CD4-positive, CD25-positive, alpha-beta regulatory T cell (primary cell): ENCODE measurements at regions not wholly inside any gene's neighbourhood (a gene's known extent, or its start where the extent isn't known, plus 50 kb on each side); places are given as distances from the start of the nearest gene placed in this dataset.

Experiments
- ATAC-seq, 2 donors: fragments of 150-1000 bp; cut with Tn5 transposase; one replicate each; pipeline ENCODE4 v1.10.0; 2021; ENCODE audit warnings: low read depth in 2 of 2, moderate number of reproducible peaks in 2 of 2, moderate library complexity in 1 of 2
- DNase-seq, 3 donors: peaks; one replicate each; pipeline versions ENCODE4 v3.0.0 to v3.0.0-alpha.2; 2012 to 2022; ENCODE audit warnings: mixed read lengths in 1 of 3
- H3K27ac ChIP-seq: one replicate; pipeline ENCODE4 v1.7.0; 2013; ENCODE audit warnings: mild to moderate bottlenecking, low read length; ENCODE audit not compliant: insufficient read depth, poor library complexity, severe bottlenecking
- H3K27me3 ChIP-seq: one replicate; pipeline ENCODE4 v1.7.0; 2013; ENCODE audit warnings: low read length; ENCODE audit not compliant: control insufficient read depth, insufficient read depth
- H3K36me3 ChIP-seq: one replicate; pipeline ENCODE4 v1.7.0; 2013; ENCODE audit warnings: mild to moderate bottlenecking, low read length, moderate library complexity; ENCODE audit not compliant: control insufficient read depth, insufficient read depth
- H3K4me1 ChIP-seq: 2 replicates; pipeline ENCODE4 v1.7.0; 2013; ENCODE audit warnings: mild to moderate bottlenecking, low read length; ENCODE audit not compliant: insufficient read depth, control insufficient read depth, poor library complexity, severe bottlenecking
- H3K4me3 ChIP-seq: one replicate; pipeline ENCODE4 v1.7.0; 2013; ENCODE audit warnings: low read depth, mild to moderate bottlenecking, low read length, moderate library complexity
- H3K9me3 ChIP-seq, 2 experiments: 1 replicate in 1 of 2; 2 replicates in 1 of 2; pipeline ENCODE4 v1.7.0; 2013; ENCODE audit warnings: low read length in 2 of 2, mild to moderate bottlenecking in 1 of 2, moderate library complexity in 1 of 2; ENCODE audit not compliant: control insufficient read depth in 2 of 2
- H3K27ac Mint-ChIP-seq, 3 donors: one replicate each; pipeline ENCODE4 v1.8.0; 2020 to 2022; ENCODE audit warnings: mild to moderate bottlenecking in 3 of 3, mixed read lengths in 3 of 3, moderate library complexity in 2 of 3
- H3K27me3 Mint-ChIP-seq: one replicate; pipeline ENCODE4 v1.8.0; 2022; ENCODE audit warnings: mild to moderate bottlenecking, mixed read lengths
- H3K36me3 Mint-ChIP-seq: one replicate; pipeline ENCODE4 v1.8.0; 2020; ENCODE audit warnings: mixed read lengths
- H3K4me1 Mint-ChIP-seq, 4 donors: one replicate each; pipeline ENCODE4 v1.8.0; 2020 to 2022; ENCODE audit warnings: mixed read lengths in 4 of 4, mild to moderate bottlenecking in 1 of 4
- H3K4me3 Mint-ChIP-seq, 4 donors: one replicate each; pipeline ENCODE4 v1.8.0; 2020 to 2022; ENCODE audit warnings: mild to moderate bottlenecking in 4 of 4, mixed read lengths in 4 of 4, moderate library complexity in 3 of 4
- H3K9me3 Mint-ChIP-seq, 7 donors: one replicate each; pipeline ENCODE4 v1.8.0; 2020 to 2022; ENCODE audit warnings: mixed read lengths in 7 of 7, mild to moderate bottlenecking in 3 of 7, moderate library complexity in 2 of 7

DNA sequence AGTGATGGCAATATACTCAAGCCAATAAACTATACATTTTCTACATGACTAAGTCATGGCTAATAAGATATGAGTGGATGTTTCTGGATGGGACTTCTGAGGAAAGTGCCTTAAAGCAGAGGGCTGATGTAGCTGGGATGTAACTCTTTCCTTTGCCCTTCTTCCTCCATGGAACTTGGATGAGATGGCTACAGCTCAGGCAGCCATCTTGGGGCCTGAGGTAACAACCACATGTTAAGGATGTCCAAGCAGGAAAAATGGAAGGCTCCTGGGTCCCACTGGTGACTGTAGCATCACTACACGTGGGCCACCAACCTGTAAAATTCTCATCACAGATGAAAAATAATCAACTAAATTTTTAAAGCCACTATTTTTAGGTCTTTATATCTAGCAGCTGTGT, 54.4 kb upstream of the GRIP1 start:
- Histone ChIP-seq H3K27ac (no peak overlapping the region), H3K4me1 (no peaks in the 10 kb centered on the region), H3K4me3 (no peak overlapping the region), H3K9me3 (no peaks in the 10 kb centered on the region), H3K36me3 (no peaks in the 10 kb centered on the region), H3K27me3 (no peaks in the 10 kb centered on the region)
- Mint-ChIP-seq H3K9me3 (peaks cover 0 to 4% (median 0%) of the 10 kb centered on the region in 7 donors), H3K27ac (no peak overlapping the region), H3K4me3 (no peak overlapping the region), H3K27me3 (peaks cover 4% of the 10 kb centered on the region), H3K4me1 (no peaks in the 10 kb centered on the region), H3K36me3 (no peaks in the 10 kb centered on the region)
- DNase-seq (no peak), ATAC-seq (no peak)

DNA sequence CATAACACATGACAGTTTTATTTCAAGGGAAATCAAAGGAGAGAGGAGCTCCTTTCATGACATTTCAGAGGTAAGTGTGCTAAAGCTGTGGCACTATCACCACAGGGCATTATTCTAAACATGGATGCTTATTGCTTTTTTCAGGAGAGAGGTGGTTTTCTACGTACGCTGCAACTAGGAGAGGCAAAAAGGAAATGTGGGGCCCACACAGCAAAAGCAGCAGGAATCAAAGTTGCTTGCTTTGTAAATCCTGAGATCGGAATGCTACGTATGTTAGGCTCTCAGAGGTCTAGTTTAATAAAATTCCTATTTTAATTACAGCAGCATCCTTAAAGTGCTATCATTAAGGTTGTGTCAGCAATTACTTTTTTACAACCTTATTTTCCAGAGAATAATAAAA, 55.0 kb upstream of the GRIP1 start:
- no peak for DNase-seq
- Mint-ChIP-seq H3K4me3 (no peak overlapping the region), H3K36me3 (no peaks in the 10 kb centered on the region), H3K4me1 (no peaks in the 10 kb centered on the region), H3K27me3 (peaks cover 4% of the 10 kb centered on the region), H3K9me3 (peaks cover 0 to 4% (median 0%) of the 10 kb centered on the region in 7 donors), H3K27ac (no peak overlapping the region)
- Histone ChIP-seq H3K27ac (no peak overlapping the region), H3K4me1 (no peaks in the 10 kb centered on the region), H3K27me3 (no peaks in the 10 kb centered on the region), H3K36me3 (no peaks in the 10 kb centered on the region), H3K9me3 (no peaks in the 10 kb centered on the region), H3K4me3 (no peak overlapping the region)
- ATAC-seq: no peak

- ATAC-seq: no peak
- Mint-ChIP-seq H3K4me3 (no peak overlapping the region), H3K4me1 (peaks cover 0 to 2% (median 0%) of the 10 kb centered on the region in 4 donors), H3K27ac (no peak overlapping the region), H3K9me3 (peaks cover 0 to 4% (median 0%) of the 10 kb centered on the region in 7 donors), H3K27me3 (peaks cover 4% of the 10 kb centered on the region), H3K36me3 (no peaks in the 10 kb centered on the region)
- no peak for DNase-seq
- Histone ChIP-seq H3K27ac (no peak overlapping the region), H3K4me3 (no peak overlapping the region), H3K4me1 (no peaks in the 10 kb centered on the region), H3K27me3 (no peaks in the 10 kb centered on the region), H3K36me3 (no peaks in the 10 kb centered on the region), H3K9me3 (no peaks in the 10 kb centered on the region)
Observed at GRCh38 chr12:66735275-66735674, 56.4 kb upstream of the GRIP1 start.

GRCh38 chr12:66736931-66737330, 58.1 kb upstream of the GRIP1 start:
- Histone ChIP-seq H3K4me3 (no peak overlapping the region), H3K27ac (no peak overlapping the region), H3K27me3 (no peaks in the 10 kb centered on the region), H3K9me3 (no peaks in the 10 kb centered on the region), H3K4me1 (no peaks in the 10 kb centered on the region), H3K36me3 (no peaks in the 10 kb centered on the region)
- Mint-ChIP-seq H3K4me3 (no peak overlapping the region), H3K4me1 (peaks cover 0 to 5% (median 2%) of the 10 kb centered on the region in 4 donors), H3K27ac (no peak overlapping the region), H3K36me3 (no peaks in the 10 kb centered on the region), H3K9me3 (peaks cover 0 to 6% (median 0%) of the 10 kb centered on the region in 7 donors), H3K27me3 (peaks cover 3% of the 10 kb centered on the region)
- ATAC-seq: no peak
- DNase-seq: no peak

- ATAC-seq (no peak), DNase-seq (no peak)
- no peaks in the 10 kb centered on the region for H3K27me3 Mint-ChIP-seq
- Histone ChIP-seq H3K27ac (no peak overlapping the region), H3K27me3 (no peaks in the 10 kb centered on the region), H3K36me3 (no peaks in the 10 kb centered on the region), H3K9me3 (no peaks in the 10 kb centered on the region), H3K4me3 (no peak overlapping the region), H3K4me1 (no peaks in the 10 kb centered on the region)
- H3K27ac Mint-ChIP-seq: no peak overlapping the region
- no peaks in the 10 kb centered on the region for H3K36me3 Mint-ChIP-seq
- H3K9me3 Mint-ChIP-seq: peaks cover 0 to 7% (median 0%) of the 10 kb centered on the region in 7 donors
- H3K4me1 Mint-ChIP-seq: peaks cover 0 to 18% (median 7%) of the 10 kb centered on the region in 4 donors
- H3K4me3 Mint-ChIP-seq: no peak overlapping the region
Observed at GRCh38 chr12:66739266-66739665, 60.4 kb upstream of the GRIP1 start.

GRCh38 chr12:66739940-66740651, 61.2 kb upstream of the GRIP1 start:
- peaks cover 0 to 18% (median 7%) of the 10 kb centered on the region in 4 donors for H3K4me1 Mint-ChIP-seq
- no peaks in the 10 kb centered on the region for H3K36me3 Mint-ChIP-seq
- Histone ChIP-seq H3K27ac (no peak overlapping the region), H3K36me3 (no peaks in the 10 kb centered on the region), H3K4me3 (no peak overlapping the region), H3K4me1 (no peaks in the 10 kb centered on the region), H3K27me3 (no peaks in the 10 kb centered on the region), H3K9me3 (no peaks in the 10 kb centered on the region)
- no peak overlapping the region for H3K4me3 Mint-ChIP-seq
- ATAC-seq (no peak), DNase-seq (no peak)
- peaks cover 0 to 7% (median 0%) of the 10 kb centered on the region in 7 donors for H3K9me3 Mint-ChIP-seq
- no peak overlapping the region for H3K27ac Mint-ChIP-seq
- H3K27me3 Mint-ChIP-seq: no peaks in the 10 kb centered on the region

DNA sequence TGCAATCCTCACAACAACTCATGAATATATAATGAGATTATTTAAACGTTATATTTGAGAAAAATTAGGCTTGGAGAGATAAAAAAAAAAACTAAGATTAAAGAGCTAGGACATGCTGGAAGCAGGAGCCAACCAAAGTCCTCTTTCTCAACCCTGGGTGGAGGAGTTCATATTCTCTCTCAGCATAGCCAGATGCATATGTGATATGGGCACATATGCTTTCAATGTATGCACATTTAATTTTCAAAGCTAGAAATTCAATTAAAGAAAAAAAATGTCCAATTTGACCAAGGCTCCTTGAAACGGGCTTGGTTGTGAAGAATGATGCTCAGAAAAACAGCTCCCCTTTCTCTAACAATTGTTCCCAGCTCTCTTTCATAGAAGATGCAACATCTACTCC, 61.9 kb upstream of the GRIP1 start:
- H3K36me3 Mint-ChIP-seq: no peaks in the 10 kb centered on the region
- H3K27ac Mint-ChIP-seq: no peak overlapping the region
- Histone ChIP-seq H3K27me3 (no peaks in the 10 kb centered on the region), H3K36me3 (no peaks in the 10 kb centered on the region), H3K9me3 (no peaks in the 10 kb centered on the region), H3K4me1 (no peaks in the 10 kb centered on the region), H3K4me3 (no peak overlapping the region), H3K27ac (no peak overlapping the region)
- ATAC-seq (no peak), DNase-seq (no peak)
- no peak overlapping the region for H3K4me3 Mint-ChIP-seq
- H3K9me3 Mint-ChIP-seq: peaks cover 0 to 5% (median 0%) of the 10 kb centered on the region in 7 donors
- H3K27me3 Mint-ChIP-seq: no peaks in the 10 kb centered on the region
- peaks cover 0 to 18% (median 7%) of the 10 kb centered on the region in 4 donors for H3K4me1 Mint-ChIP-seq

DNA sequence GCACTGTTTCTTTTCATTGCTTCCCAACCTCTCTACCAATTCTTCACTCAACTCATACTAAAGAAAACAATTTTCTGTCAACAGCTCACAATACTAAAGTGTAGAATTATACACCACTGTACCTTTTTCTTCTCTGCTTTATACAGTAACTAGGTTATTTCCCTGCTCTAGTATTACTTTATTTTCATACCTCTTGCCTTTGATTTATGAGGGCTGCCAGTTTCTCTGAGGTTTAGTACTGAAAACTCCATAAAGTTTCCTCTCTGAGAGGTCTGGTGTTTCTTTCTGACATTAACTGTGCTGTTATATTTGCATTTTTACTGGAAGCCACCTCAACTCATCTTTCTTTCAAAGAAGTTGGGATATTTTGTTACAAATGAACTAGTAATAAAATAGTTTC, 63.0 kb upstream of the GRIP1 start:
- Mint-ChIP-seq H3K4me1 (peaks cover 0 to 18% (median 7%) of the 10 kb centered on the region in 4 donors), H3K27me3 (no peaks in the 10 kb centered on the region), H3K27ac (no peak overlapping the region), H3K9me3 (peaks cover 0 to 5% (median 0%) of the 10 kb centered on the region in 7 donors), H3K4me3 (no peak overlapping the region), H3K36me3 (no peaks in the 10 kb centered on the region)
- H3K27ac ChIP-seq: no peak overlapping the region
- H3K36me3 ChIP-seq: no peaks in the 10 kb centered on the region
- no peaks in the 10 kb centered on the region for H3K4me1 ChIP-seq
- no peaks in the 10 kb centered on the region for H3K27me3 ChIP-seq
- DNase-seq (no peak), ATAC-seq (no peak)
- no peak overlapping the region for H3K4me3 ChIP-seq
- no peaks in the 10 kb centered on the region for H3K9me3 ChIP-seq
